GM12892 (cell line): ENCODE measurements at regions not wholly inside any gene's neighbourhood (a gene's known extent, or its start where the extent isn't known, plus 50 kb on each side); places are given as distances from the start of the nearest gene placed in this dataset.

ENCODE experiments used
- POLR2A ChIP-seq: IDR thresholded peaks from 2 replicates; pipeline ENCODE4 v1.6.1; 2011; ENCODE audit warnings: low read depth, low read length, control low read depth
- POLR2AphosphoS5 ChIP-seq: IDR thresholded peaks from 2 replicates; pipeline ENCODE4 v1.6.1; 2011; ENCODE audit warnings: low read depth, low read length, control low read depth
- TAF1 ChIP-seq: IDR thresholded peaks from 2 replicates; pipeline ENCODE4 v1.6.1; 2011; ENCODE audit warnings: low read depth, mild to moderate bottlenecking, control low read depth, low read length, borderline replicate concordance

GRCh38 chr2:215754546-215754945 is 258.8 kb downstream of the MREG start:
- no peak for TF ChIP-seq POLR2A
- no peak for TF ChIP-seq POLR2AphosphoS5
- TF ChIP-seq TAF1, result no peak
